ENCODE measurements at regions not wholly inside any gene's neighbourhood (a gene's known extent, or its start where the extent isn't known, plus 50 kb on each side); places are given as distances from the start of the nearest gene placed in this dataset.

DNA sequence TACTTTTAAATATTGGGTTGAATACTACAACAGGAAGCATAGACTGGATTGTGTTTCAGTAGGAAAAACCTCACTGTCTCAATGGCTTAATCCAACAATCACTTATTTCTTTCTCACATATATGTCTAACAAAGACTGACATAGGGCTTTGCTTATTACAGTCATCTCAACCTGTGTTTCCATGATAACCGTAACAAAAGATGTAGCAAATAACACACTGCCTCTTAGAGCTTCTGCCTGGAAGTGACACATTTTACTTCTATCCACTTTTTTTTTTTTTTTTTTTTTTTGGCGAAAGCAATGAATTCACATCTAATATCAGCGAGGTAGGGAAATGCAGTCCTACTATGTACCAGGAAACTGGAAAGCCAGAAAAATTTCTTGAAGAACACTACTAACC, 204.9 kb upstream of the CDKN2B start (continued):
- TF ChIP-seq, protein P1, sequence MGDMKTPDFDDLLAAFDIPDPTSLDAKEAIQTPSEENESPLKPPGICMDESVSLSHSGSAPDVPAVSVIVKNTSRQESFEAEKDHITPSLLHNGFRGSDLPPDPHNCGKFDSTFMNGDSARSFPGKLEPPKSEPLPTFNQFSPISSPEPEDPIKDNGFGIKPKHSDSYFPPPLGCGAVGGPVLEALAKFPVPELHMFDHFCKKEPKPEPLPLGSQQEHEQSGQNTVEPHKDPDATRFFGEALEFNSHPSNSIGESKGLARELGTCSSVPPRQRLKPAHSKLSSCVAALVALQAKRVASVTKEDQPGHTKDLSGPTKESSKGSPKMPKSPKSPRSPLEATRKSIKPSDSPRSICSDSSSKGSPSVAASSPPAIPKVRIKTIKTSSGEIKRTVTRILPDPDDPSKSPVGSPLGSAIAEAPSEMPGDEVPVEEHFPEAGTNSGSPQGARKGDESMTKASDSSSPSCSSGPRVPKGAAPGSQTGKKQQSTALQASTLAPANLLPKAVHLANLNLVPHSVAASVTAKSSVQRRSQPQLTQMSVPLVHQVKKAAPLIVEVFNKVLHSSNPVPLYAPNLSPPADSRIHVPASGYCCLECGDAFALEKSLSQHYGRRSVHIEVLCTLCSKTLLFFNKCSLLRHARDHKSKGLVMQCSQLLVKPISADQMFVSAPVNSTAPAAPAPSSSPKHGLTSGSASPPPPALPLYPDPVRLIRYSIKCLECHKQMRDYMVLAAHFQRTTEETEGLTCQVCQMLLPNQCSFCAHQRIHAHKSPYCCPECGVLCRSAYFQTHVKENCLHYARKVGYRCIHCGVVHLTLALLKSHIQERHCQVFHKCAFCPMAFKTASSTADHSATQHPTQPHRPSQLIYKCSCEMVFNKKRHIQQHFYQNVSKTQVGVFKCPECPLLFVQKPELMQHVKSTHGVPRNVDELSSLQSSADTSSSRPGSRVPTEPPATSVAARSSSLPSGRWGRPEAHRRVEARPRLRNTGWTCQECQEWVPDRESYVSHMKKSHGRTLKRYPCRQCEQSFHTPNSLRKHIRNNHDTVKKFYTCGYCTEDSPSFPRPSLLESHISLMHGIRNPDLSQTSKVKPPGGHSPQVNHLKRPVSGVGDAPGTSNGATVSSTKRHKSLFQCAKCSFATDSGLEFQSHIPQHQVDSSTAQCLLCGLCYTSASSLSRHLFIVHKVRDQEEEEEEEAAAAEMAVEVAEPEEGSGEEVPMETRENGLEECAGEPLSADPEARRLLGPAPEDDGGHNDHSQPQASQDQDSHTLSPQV (IDR thresholded peaks at IDR 0.05): no peak
- TF ChIP-seq MEF2A (IDR thresholded peaks at IDR 0.05; ENCODE audit: insufficient read depth, low read depth, low read length) (no peak), SMAD1 (IDR thresholded peaks at IDR 0.05; ENCODE audit: low read depth, partially characterized antibody) (no peak)
- TF ChIP-seq, protein P2, sequence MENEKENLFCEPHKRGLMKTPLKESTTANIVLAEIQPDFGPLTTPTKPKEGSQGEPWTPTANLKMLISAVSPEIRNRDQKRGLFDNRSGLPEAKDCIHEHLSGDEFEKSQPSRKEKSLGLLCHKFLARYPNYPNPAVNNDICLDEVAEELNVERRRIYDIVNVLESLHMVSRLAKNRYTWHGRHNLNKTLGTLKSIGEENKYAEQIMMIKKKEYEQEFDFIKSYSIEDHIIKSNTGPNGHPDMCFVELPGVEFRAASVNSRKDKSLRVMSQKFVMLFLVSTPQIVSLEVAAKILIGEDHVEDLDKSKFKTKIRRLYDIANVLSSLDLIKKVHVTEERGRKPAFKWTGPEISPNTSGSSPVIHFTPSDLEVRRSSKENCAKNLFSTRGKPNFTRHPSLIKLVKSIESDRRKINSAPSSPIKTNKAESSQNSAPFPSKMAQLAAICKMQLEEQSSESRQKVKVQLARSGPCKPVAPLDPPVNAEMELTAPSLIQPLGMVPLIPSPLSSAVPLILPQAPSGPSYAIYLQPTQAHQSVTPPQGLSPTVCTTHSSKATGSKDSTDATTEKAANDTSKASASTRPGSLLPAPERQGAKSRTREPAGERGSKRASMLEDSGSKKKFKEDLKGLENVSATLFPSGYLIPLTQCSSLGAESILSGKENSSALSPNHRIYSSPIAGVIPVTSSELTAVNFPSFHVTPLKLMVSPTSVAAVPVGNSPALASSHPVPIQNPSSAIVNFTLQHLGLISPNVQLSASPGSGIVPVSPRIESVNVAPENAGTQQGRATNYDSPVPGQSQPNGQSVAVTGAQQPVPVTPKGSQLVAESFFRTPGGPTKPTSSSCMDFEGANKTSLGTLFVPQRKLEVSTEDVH (IDR thresholded peaks at IDR 0.05; ENCODE audit: low read depth, partially characterized antibody): no peak

DNA sequence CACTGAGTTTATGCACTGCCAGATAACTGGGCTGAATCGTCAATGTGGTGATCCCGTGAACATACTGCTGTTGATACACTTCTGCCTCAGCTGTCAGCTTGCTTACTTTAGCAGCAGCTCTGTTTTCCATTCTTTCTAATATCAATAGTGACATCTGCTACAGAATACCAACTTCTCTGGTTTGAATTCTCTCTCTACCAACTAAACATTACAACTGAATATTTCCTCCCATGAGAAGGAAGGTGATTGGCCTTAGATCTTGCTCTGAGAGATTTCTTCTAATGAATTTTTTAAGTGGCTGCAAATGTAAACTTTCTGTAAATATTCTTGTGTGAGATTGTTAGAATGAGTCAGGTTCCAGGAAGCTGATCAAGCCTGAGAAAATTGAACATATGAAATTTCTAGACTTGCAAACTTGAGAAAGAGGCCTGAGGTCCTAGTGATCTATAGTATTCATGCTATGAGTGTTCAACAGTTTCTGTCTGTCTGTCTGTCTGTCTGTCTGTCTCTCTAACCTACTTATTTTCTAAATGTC, 205.5 kb upstream of the CDKN2B start:
- ChIA-PET RAD21 (ENCODE audit: unreplicated experiment) (no interaction called here), CTCF (no interaction called here), SMC1A (ENCODE audit: uncharacterized antibody, unreplicated experiment) (no interaction called here), POLR2A (no interaction called here)
- H3K4me1 ChIP-seq (ENCODE audit: control insufficient read depth, insufficient read depth, low read length): no peaks in the 10 kb centered on the region
- no peak for DNase-seq (ENCODE audit: low read depth, low spot score)
- no peaks in the 10 kb centered on the region for H3K9me3 ChIP-seq (replicated peaks; ENCODE audit: control insufficient read depth, insufficient read depth, low read length)
- no peak for ATAC-seq
- no peak overlapping the region for H3K9ac ChIP-seq (ENCODE audit: control insufficient read depth, insufficient read depth, low read length)
- no peaks in the 10 kb centered on the region for H4K20me1 ChIP-seq (ENCODE audit: control insufficient read depth, insufficient read depth)
- intact Hi-C loops (cut with micrococcal nuclease; ENCODE audit: unreplicated experiment): no loop called here
- TF ChIP-seq, protein P3, sequence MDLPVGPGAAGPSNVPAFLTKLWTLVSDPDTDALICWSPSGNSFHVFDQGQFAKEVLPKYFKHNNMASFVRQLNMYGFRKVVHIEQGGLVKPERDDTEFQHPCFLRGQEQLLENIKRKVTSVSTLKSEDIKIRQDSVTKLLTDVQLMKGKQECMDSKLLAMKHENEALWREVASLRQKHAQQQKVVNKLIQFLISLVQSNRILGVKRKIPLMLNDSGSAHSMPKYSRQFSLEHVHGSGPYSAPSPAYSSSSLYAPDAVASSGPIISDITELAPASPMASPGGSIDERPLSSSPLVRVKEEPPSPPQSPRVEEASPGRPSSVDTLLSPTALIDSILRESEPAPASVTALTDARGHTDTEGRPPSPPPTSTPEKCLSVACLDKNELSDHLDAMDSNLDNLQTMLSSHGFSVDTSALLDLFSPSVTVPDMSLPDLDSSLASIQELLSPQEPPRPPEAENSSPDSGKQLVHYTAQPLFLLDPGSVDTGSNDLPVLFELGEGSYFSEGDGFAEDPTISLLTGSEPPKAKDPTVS (IDR thresholded peaks at IDR 0.05; ENCODE audit: low read depth, low read length): no peak
- TF ChIP-seq PAX8 (IDR thresholded peaks at IDR 0.05) (no peak), CREM (IDR thresholded peaks at IDR 0.05; ENCODE audit: low read depth) (no peak), DPF2 (IDR thresholded peaks at IDR 0.05) (no peak), MYC (IDR thresholded peaks at IDR 0.05; ENCODE audit: insufficient read depth, insufficient read length, insufficient replicate concordance, low read length, severe bottlenecking) (no peak), CHD2 (IDR thresholded peaks at IDR 0.05; ENCODE audit: borderline replicate concordance, low read depth, low read length) (no peak), YY1 (IDR thresholded peaks at IDR 0.05; ENCODE audit: low read depth, low read length) (no peak), GABPA (IDR thresholded peaks at IDR 0.05; ENCODE audit: low read depth) (no peak), ASH2L (IDR thresholded peaks at IDR 0.05; ENCODE audit: borderline replicate concordance, low read depth) (no peak), NFIC (IDR thresholded peaks at IDR 0.05; ENCODE audit: low read depth, low read length) (no peak), ZSCAN29 (IDR thresholded peaks at IDR 0.05) (no peak)
- BruUV-seq (replicated peaks): no TSS peak
- H3K27ac ChIP-seq (ENCODE audit: control insufficient read depth, insufficient read depth): no peak overlapping the region
- no peak overlapping the region for H2AFZ ChIP-seq (ENCODE audit: control insufficient read depth, low read depth, low read length)
- WGBS (ENCODE audit: insufficient coverage, insufficient replicate concordance, low lambda C conversion rate, missing lambda C conversion rate): 0% methylated on average over 2 of the region's 2 CpGs
- no peak overlapping the region for H3K4me3 ChIP-seq
- H3K36me3 ChIP-seq (ENCODE audit: control insufficient read depth in 2 of 2, insufficient read depth in 2 of 2, low read length in 1 of 2): no peaks in the 10 kb centered on the region
- no peak for FAIRE-seq
- no peak overlapping the region for H3K4me2 ChIP-seq (ENCODE audit: control insufficient read depth, insufficient read depth)
- in situ Hi-C loops (cut with MboI): no loop called here
- no peaks in the 10 kb centered on the region for H3K27me3 ChIP-seq (replicated peaks in 1 of 2; ENCODE audit: control insufficient read depth in 2 of 2, insufficient read depth in 2 of 2, low read length in 1 of 2)
- H3K79me2 ChIP-seq (ENCODE audit: control insufficient read depth, insufficient read depth, low read length): no peaks in the 10 kb centered on the region
